H7 (cell line): ENCODE measurements at regions not wholly inside any gene's neighbourhood (a gene's known extent, or its start where the extent isn't known, plus 50 kb on each side); places are given as distances from the start of the nearest gene placed in this dataset.

Source experiments
- DNase-seq: peaks from one replicate; pipeline ENCODE4 v3.0.0; 2012
- H3K27me3 ChIP-seq: 2 replicates; pipeline ENCODE4 v1.6.0; 2011; ENCODE audit warnings: mild to moderate bottlenecking, low read length; ENCODE audit not compliant: control insufficient read depth, insufficient read depth
- H3K36me3 ChIP-seq: replicated peaks from 2 replicates; pipeline ENCODE4 v1.5.1; 2011; ENCODE audit warnings: low read length; ENCODE audit not compliant: control insufficient read depth, insufficient read depth
- H3K4me3 ChIP-seq: 2 replicates; pipeline ENCODE4 v1.5.1; 2011; ENCODE audit warnings: low read depth, mild to moderate bottlenecking, control low read depth, low read length, moderate library complexity; ENCODE audit not compliant: insufficient read depth

GRCh38 chr16:85370881-85371651 is 242.1 kb upstream of the GSE1 start:
- no peak overlapping the region for H3K4me3 ChIP-seq
- no peaks in the 10 kb centered on the region for H3K27me3 ChIP-seq

GRCh38 chr16:85371948-85372347 is 241.2 kb upstream of the GSE1 start:
- H3K36me3 ChIP-seq = no peaks in the 10 kb centered on the region
- H3K27me3 ChIP-seq = no peaks in the 10 kb centered on the region
- no peak for DNase-seq
- H3K4me3 ChIP-seq = no peak overlapping the region

More at GRCh38 chr16:85370881-85371651, 242.1 kb upstream of the GSE1 start:
- no peak for DNase-seq
- no peaks in the 10 kb centered on the region for H3K36me3 ChIP-seq

- H3K36me3 ChIP-seq = no peaks in the 10 kb centered on the region
- no peaks in the 10 kb centered on the region for H3K27me3 ChIP-seq
- H3K4me3 ChIP-seq = no peak overlapping the region
- no peak for DNase-seq
These were observed 240.3 kb upstream of the GSE1 start for GRCh38 chr16:85372627-85373372.

GRCh38 chr16:85373741-85374570 is 239.2 kb upstream of the GSE1 start:
- Histone ChIP-seq H3K36me3 (no peaks in the 10 kb centered on the region), H3K4me3 (no peak overlapping the region), H3K27me3 (no peaks in the 10 kb centered on the region)
- no peak for DNase-seq

GRCh38 chr16:85374571-85374872 is 238.6 kb upstream of the GSE1 start:
- no peaks in the 10 kb centered on the region for H3K36me3 ChIP-seq
- no peak overlapping the region for H3K4me3 ChIP-seq
- no peaks in the 10 kb centered on the region for H3K27me3 ChIP-seq
- DNase-seq = no peak

- Histone ChIP-seq H3K4me3 (no peak overlapping the region), H3K27me3 (no peaks in the 10 kb centered on the region), H3K36me3 (no peaks in the 10 kb centered on the region)
- no peak for DNase-seq
These were observed 237.8 kb upstream of the GSE1 start for GRCh38 chr16:85375282-85375681.

GRCh38 chr16:85376292-85377095 is 236.6 kb upstream of the GSE1 start:
- no peak for DNase-seq
- Histone ChIP-seq H3K4me3 (no peak overlapping the region), H3K36me3 (no peaks in the 10 kb centered on the region), H3K27me3 (no peaks in the 10 kb centered on the region)

GRCh38 chr16:85377388-85378144 is 235.6 kb upstream of the GSE1 start:
- Histone ChIP-seq H3K4me3 (no peak overlapping the region), H3K27me3 (no peaks in the 10 kb centered on the region), H3K36me3 (no peaks in the 10 kb centered on the region)
- DNase-seq = no peak

GRCh38 chr16:85378145-85379040 is 234.7 kb upstream of the GSE1 start:
- Histone ChIP-seq H3K27me3 (no peaks in the 10 kb centered on the region), H3K4me3 (no peak overlapping the region), H3K36me3 (no peaks in the 10 kb centered on the region)
- no peak for DNase-seq

- DNase-seq = no peak
- Histone ChIP-seq H3K4me3 (no peak overlapping the region), H3K36me3 (no peaks in the 10 kb centered on the region), H3K27me3 (no peaks in the 10 kb centered on the region)
These were observed 233.8 kb upstream of the GSE1 start for GRCh38 chr16:85379041-85380001.

- no peaks in the 10 kb centered on the region for H3K27me3 ChIP-seq
- H3K36me3 ChIP-seq = no peaks in the 10 kb centered on the region
- no peak for DNase-seq
- H3K4me3 ChIP-seq = no peak overlapping the region
These were observed 233.1 kb upstream of the GSE1 start for GRCh38 chr16:85380002-85380395.
